Transverse colon (tissue), 4 donors: ENCODE measurements at regions not wholly inside any gene's neighbourhood (a gene's known extent, or its start where the extent isn't known, plus 50 kb on each side); places are given as distances from the start of the nearest gene placed in this dataset.

ENCODE experiments used
- CTCF ChIP-seq, 5 experiments: fragments of 200-600 bp in 3 of 5; fragments of 450-650 bp in 2 of 5; sonication (generic) in 3 of 5; IDR thresholded peaks; 1 replicate in 2 of 5; 2 replicates in 3 of 5; pipeline ENCODE4 v1.5.1; 2016 to 2017; ENCODE audit warnings: antibody characterized with exemption in 5 of 5, inconsistent platforms in 3 of 5, mild to moderate bottlenecking in 2 of 5, moderate library complexity in 1 of 5
- EP300 ChIP-seq: sonication (generic); formaldehyde crosslinking; IDR thresholded peaks from one replicate; pipeline ENCODE4 v1.6.1; 2017; ENCODE audit warnings: antibody characterized with exemption, low read depth
- POLR2A ChIP-seq: fragments of 450-650 bp; IDR thresholded peaks from one replicate; pipeline ENCODE4 v1.6.1; 2016; ENCODE audit warnings: antibody characterized with exemption, mild to moderate bottlenecking, moderate library complexity
- POLR2AphosphoS5 ChIP-seq, 3 donors: sonication (generic); formaldehyde crosslinking; IDR thresholded peaks; one replicate each; pipeline ENCODE4 v1.6.1; 2016; ENCODE audit warnings: antibody characterized with exemption in 3 of 3

DNA sequence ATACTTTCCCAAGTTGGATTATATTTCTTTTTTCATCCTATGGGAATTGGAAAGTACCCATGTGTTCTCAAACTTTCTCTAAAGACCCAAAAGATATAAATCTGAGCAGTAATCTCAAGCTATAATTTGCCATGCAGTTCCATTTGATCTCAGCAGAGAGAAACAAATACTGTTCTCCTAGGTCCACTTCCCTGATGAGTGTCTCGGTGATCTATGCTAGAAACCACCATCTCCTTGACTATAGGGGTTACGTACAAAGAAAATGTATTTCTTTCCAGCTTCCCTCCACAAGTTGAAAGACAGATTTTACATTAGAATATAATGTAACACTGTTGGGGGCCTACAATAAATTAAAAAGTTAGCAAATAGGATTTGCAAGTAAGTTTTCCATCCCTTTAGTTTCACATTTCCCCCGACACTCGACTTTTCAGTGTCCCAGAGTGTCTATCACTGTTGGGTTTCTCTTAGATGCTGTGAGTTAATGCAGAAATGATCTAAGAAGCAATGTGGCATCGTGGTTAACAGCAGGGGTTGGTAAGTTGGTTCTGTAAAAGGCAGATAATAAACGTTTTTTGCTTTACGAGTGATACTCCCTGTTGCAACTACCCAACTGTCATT is 465.1 kb upstream of the CFAP20DC start:
- no peak for TF ChIP-seq CTCF (IDR thresholded peaks at IDR 0.05)
- TF ChIP-seq EP300, result no peak
- TF ChIP-seq POLR2A, result no peak
- no peak for TF ChIP-seq POLR2AphosphoS5 (IDR thresholded peaks at IDR 0.05)
